HL-60 (cell line): ENCODE measurements at regions not wholly inside any gene's neighbourhood (a gene's known extent, or its start where the extent isn't known, plus 50 kb on each side); places are given as distances from the start of the nearest gene placed in this dataset.

Source experiments
- DNase-seq, 2 experiments: peaks; one replicate each; pipeline ENCODE4 v3.0.0-alpha.2; 2010 to 2020; ENCODE audit warnings: low read depth in 1 of 2, low spot score in 1 of 2
- H3K27ac ChIP-seq: fragments of 250-450 bp; sonication (Bioruptor Pico); replicated peaks from 2 replicates; pipeline ENCODE4 v1.5.1; 2020; ENCODE audit warnings: mild to moderate bottlenecking, moderate library complexity
- H3K27me3 ChIP-seq: fragments of 250-450 bp; sonication (Bioruptor Pico); 2 replicates; pipeline ENCODE4 v1.5.1; 2021; ENCODE audit warnings: mild to moderate bottlenecking, moderate library complexity; ENCODE audit not compliant: insufficient read depth, poor library complexity, severe bottlenecking
- H3K4me3 ChIP-seq: replicated peaks from 2 replicates; pipeline ENCODE4 v1.5.1; 2011; ENCODE audit warnings: mild to moderate bottlenecking, control low read depth, low read length; ENCODE audit not compliant: insufficient read depth
- CTCF ChIP-seq: IDR thresholded peaks from one replicate; pipeline ENCODE4 v1.5.1; 2011; ENCODE audit warnings: low read length, control low read depth, inconsistent platforms; ENCODE audit not compliant: insufficient read depth
- GABPA ChIP-seq: IDR thresholded peaks from 2 replicates; pipeline ENCODE4 v1.6.1; 2012; ENCODE audit warnings: low read depth
- POLR2AphosphoS5 ChIP-seq: IDR thresholded peaks from 2 replicates; pipeline ENCODE4 v1.6.1; 2012; ENCODE audit warnings: low read depth
- REST ChIP-seq: IDR thresholded peaks from 2 replicates; pipeline ENCODE4 v1.6.1; 2012; ENCODE audit warnings: low read depth; ENCODE audit not compliant: insufficient replicate concordance
- SPI1 ChIP-seq: IDR thresholded peaks from 2 replicates; pipeline ENCODE4 v1.6.1; 2012; ENCODE audit warnings: low read depth, mild to moderate bottlenecking, borderline replicate concordance

- DNase-seq: no peak
- H3K27me3 ChIP-seq: peaks cover 2% of the 10 kb centered on the region
- H3K27ac ChIP-seq: no peak overlapping the region
- TF ChIP-seq GABPA (no peak), CTCF (no peak), POLR2AphosphoS5 (no peak), REST (no peak), SPI1 (no peak)
- no peak overlapping the region for H3K4me3 ChIP-seq
These were observed 107.8 kb upstream of the COPS8 start for GRCh38 chr2:236977852-236978398.

- no peak for TF ChIP-seq GABPA
- TF ChIP-seq REST: no peak
- TF ChIP-seq SPI1: no peak
- TF ChIP-seq POLR2AphosphoS5: no peak
- TF ChIP-seq CTCF: no peak
- peaks cover 2% of the 10 kb centered on the region for H3K27me3 ChIP-seq
- no peak for DNase-seq
- no peak overlapping the region for H3K4me3 ChIP-seq
- no peak overlapping the region for H3K27ac ChIP-seq
These were observed 106.0 kb upstream of the COPS8 start for GRCh38 chr2:236979664-236980063.

- TF ChIP-seq REST (no peak), SPI1 (no peak), POLR2AphosphoS5 (no peak), GABPA (no peak), CTCF (no peak)
- DNase-seq: no peak
- Histone ChIP-seq H3K27me3 (peaks cover 2% of the 10 kb centered on the region), H3K27ac (no peak overlapping the region), H3K4me3 (no peak overlapping the region)
These were observed 104.7 kb upstream of the COPS8 start for GRCh38 chr2:236980961-236981360.
